IMR-90 (cell line): ENCODE measurements at regions not wholly inside any gene's neighbourhood (a gene's known extent, or its start where the extent isn't known, plus 50 kb on each side); places are given as distances from the start of the nearest gene placed in this dataset.

Experiments used
- ATAC-seq: fragments of 200-7000 bp; cut with Tn5 transposase; 2 replicates; pipeline ENCODE4 v1.9.1; 2020; ENCODE audit warnings: low read depth, mild to moderate bottlenecking, moderate library complexity
- BruUV-seq: library from RNA; stranded (reverse); fragments of 400-500 nt; replicated peaks from 2 replicates; lab custom pipeline; 2021; lab: Mats Ljungman, UMichigan
- CTCF ChIA-PET: fragments of 300-600 bp; formaldehyde crosslinking; extraction: SDS; loops from one replicate; lab custom pipeline; 2021; ENCODE audit warnings: antibody characterized with exemption; lab: Yijun Ruan, JAX
- POLR2A ChIA-PET: fragments of 300-600 bp; sonication (Branson Sonifier 250); formaldehyde crosslinking; loops from one replicate; lab custom pipeline; 2022; ENCODE audit warnings: antibody characterized with exemption; ENCODE audit not compliant: unreplicated experiment; lab: Charles Lee
- DNase-seq: peaks from one replicate; pipeline ENCODE4 v3.0.0; 2013
- H2AFZ ChIP-seq: replicated peaks from 2 replicates; pipeline ENCODE3; 2013; ENCODE audit warnings: low read length, mild to moderate bottlenecking; ENCODE audit not compliant: poor library complexity
- H2AK5ac ChIP-seq: 2 replicates; pipeline ENCODE4 v1.6.1; 2013; ENCODE audit warnings: low read depth, low read length, inconsistent platforms
- H2AK9ac ChIP-seq: replicated peaks from 2 replicates; pipeline ENCODE3; 2013; ENCODE audit warnings: mild to moderate bottlenecking, low read depth, low read length, moderate library complexity; ENCODE audit not compliant: poor library complexity
- H2BK120ac ChIP-seq: 2 replicates; pipeline ENCODE4 v1.6.1; 2013; ENCODE audit warnings: low read depth, low read length, inconsistent platforms
- H2BK15ac ChIP-seq: 3 replicates; pipeline ENCODE4 v1.6.1; 2013; ENCODE audit warnings: low read depth, low read length, inconsistent platforms
- H2BK20ac ChIP-seq: 2 replicates; pipeline ENCODE4 v1.6.1; 2013; ENCODE audit warnings: low read depth, mild to moderate bottlenecking, inconsistent platforms, low read length, moderate library complexity
- H2BK5ac ChIP-seq: 2 replicates; pipeline ENCODE4 v1.6.1; 2013; ENCODE audit warnings: mild to moderate bottlenecking, low read depth, low read length, inconsistent platforms; ENCODE audit not compliant: poor library complexity, severe bottlenecking
- H3K14ac ChIP-seq: replicated peaks from 2 replicates; pipeline ENCODE4 v1.6.1; 2013; ENCODE audit warnings: low read depth, low read length, inconsistent platforms
- H3K18ac ChIP-seq: 2 replicates; pipeline ENCODE4 v1.6.1; 2013; ENCODE audit warnings: low read depth, low read length, control low read depth
- H3K23ac ChIP-seq: 2 replicates; pipeline ENCODE4 v1.6.1; 2013; ENCODE audit warnings: low read depth, low read length, inconsistent platforms
- H3K27ac ChIP-seq: 2 replicates; pipeline ENCODE4 v1.5.1; 2013; ENCODE audit warnings: mild to moderate bottlenecking, control low read depth, low read length; ENCODE audit not compliant: insufficient read depth
- H3K27me3 ChIP-seq: 2 replicates; pipeline ENCODE4 v1.6.1; 2013; ENCODE audit warnings: low read length; ENCODE audit not compliant: control insufficient read depth, insufficient read depth
- H3K36me3 ChIP-seq: 2 replicates; pipeline ENCODE4 v1.6.1; 2013; ENCODE audit warnings: low read length, mixed read lengths; ENCODE audit not compliant: control insufficient read depth, insufficient read depth
- H3K4ac ChIP-seq: 2 replicates; pipeline ENCODE4 v1.6.1; 2013; ENCODE audit warnings: low read depth, low read length, inconsistent platforms
- H3K4me1 ChIP-seq: 2 replicates; pipeline ENCODE4 v1.6.1; 2013; ENCODE audit warnings: low read length, mixed read lengths; ENCODE audit not compliant: control insufficient read depth, insufficient read depth
- H3K4me2 ChIP-seq: 2 replicates; pipeline ENCODE4 v1.6.1; 2013; ENCODE audit warnings: low read depth, mild to moderate bottlenecking, control low read depth, low read length, moderate library complexity
- H3K4me3 ChIP-seq: 2 replicates; pipeline ENCODE4 v1.5.1; 2013; ENCODE audit warnings: low read depth, mild to moderate bottlenecking, control low read depth, low read length, moderate library complexity; ENCODE audit not compliant: insufficient read depth
- H3K56ac ChIP-seq: 2 replicates; pipeline ENCODE4 v1.6.1; 2013; ENCODE audit warnings: low read length, inconsistent platforms; ENCODE audit not compliant: insufficient read depth; ENCODE audit errors: extremely low read depth
- H3K79me1 ChIP-seq, 2 experiments: 2 replicates each; pipeline ENCODE4 v1.6.1; 2013; ENCODE audit warnings: low read length in 2 of 2, inconsistent platforms in 1 of 2, low read depth in 1 of 2
- H3K9ac ChIP-seq: 2 replicates; pipeline ENCODE4 v1.6.1; 2013; ENCODE audit warnings: low read depth, low read length, control low read depth
- H3K9me1 ChIP-seq: 2 replicates; pipeline ENCODE4 v1.6.1; 2013; ENCODE audit warnings: low read length, inconsistent platforms; ENCODE audit not compliant: insufficient read depth
- H3K9me3 ChIP-seq: 2 replicates; pipeline ENCODE4 v1.6.1; 2013; ENCODE audit warnings: low read length; ENCODE audit not compliant: control insufficient read depth, insufficient read depth
- H4K20me1 ChIP-seq: 2 replicates; pipeline ENCODE4 v1.6.1; 2013; ENCODE audit warnings: low read length, inconsistent platforms; ENCODE audit not compliant: insufficient read depth
- H4K5ac ChIP-seq: 2 replicates; pipeline ENCODE4 v1.6.1; 2013; ENCODE audit warnings: mild to moderate bottlenecking, low read depth, low read length, control low read depth
- H4K8ac ChIP-seq, 2 experiments: 2 replicates each; pipeline ENCODE4 v1.6.1; 2013; ENCODE audit warnings: low read depth in 2 of 2, low read length in 2 of 2, control low read depth in 1 of 2, inconsistent platforms in 1 of 2
- H4K91ac ChIP-seq: 2 replicates; pipeline ENCODE4 v1.6.1; 2013; ENCODE audit warnings: low read depth, low read length, inconsistent platforms; ENCODE audit not compliant: insufficient read depth
- BHLHE40 ChIP-seq: fragments of 150-350 bp; IDR thresholded peaks from 2 replicates; pipeline ENCODE4 v1.6.1; 2016; ENCODE audit warnings: mild to moderate bottlenecking, low read depth, low read length
- CEBPB ChIP-seq: IDR thresholded peaks from 2 replicates; pipeline ENCODE4 v1.6.1; 2012; ENCODE audit warnings: low read depth, low read length, improper control_type of control experiment
- CHD1 ChIP-seq: IDR thresholded peaks from 2 replicates; pipeline ENCODE4 v1.6.1; 2012; ENCODE audit warnings: low read depth, low read length, improper control_type of control experiment
- CTCF ChIP-seq: conservative IDR thresholded peaks from 2 replicates; pipeline ENCODE4 v1.5.1; 2012; ENCODE audit warnings: mild to moderate bottlenecking, low read depth, low read length, improper control_type of control experiment
- ELK1 ChIP-seq: fragments of 150-350 bp; IDR thresholded peaks from 2 replicates; pipeline ENCODE4 v1.6.1; 2016; ENCODE audit warnings: low read depth, mild to moderate bottlenecking, low read length, moderate library complexity, borderline replicate concordance
- FOS ChIP-seq: fragments of 150-350 bp; IDR thresholded peaks from 2 replicates; pipeline ENCODE4 v1.6.1; 2016; ENCODE audit warnings: low read depth, low read length
- MAFK ChIP-seq: IDR thresholded peaks from 2 replicates; pipeline ENCODE4 v1.6.1; 2012; ENCODE audit warnings: low read depth, low read length, improper control_type of control experiment
- MAZ ChIP-seq: IDR thresholded peaks from 2 replicates; pipeline ENCODE4 v1.6.1; 2012; ENCODE audit warnings: low read depth, mild to moderate bottlenecking, low read length, improper control_type of control experiment, moderate library complexity, borderline replicate concordance
- MXI1 ChIP-seq: IDR thresholded peaks from 2 replicates; pipeline ENCODE4 v1.6.1; 2012; ENCODE audit warnings: low read depth, mild to moderate bottlenecking, low read length, moderate library complexity, borderline replicate concordance
- NFE2L2 ChIP-seq: fragments of 150-350 bp; IDR thresholded peaks from 2 replicates; pipeline ENCODE4 v1.6.1; 2016; ENCODE audit warnings: low read depth, mild to moderate bottlenecking, low read length
- POLR2A ChIP-seq: IDR thresholded peaks from 2 replicates; pipeline ENCODE4 v1.6.1; 2012; ENCODE audit warnings: mild to moderate bottlenecking, low read depth, low read length
- RAD21 ChIP-seq: IDR thresholded peaks from 2 replicates; pipeline ENCODE4 v1.6.1; 2012; ENCODE audit warnings: low read length, improper control_type of control experiment
- RCOR1 ChIP-seq: IDR thresholded peaks from 2 replicates; pipeline ENCODE4 v1.6.1; 2012; ENCODE audit warnings: mild to moderate bottlenecking, low read length, improper control_type of control experiment; ENCODE audit not compliant: insufficient replicate concordance
- RFX5 ChIP-seq: IDR thresholded peaks from 2 replicates; pipeline ENCODE4 v1.8.0; 2012; ENCODE audit warnings: low read depth, mild to moderate bottlenecking, low read length, moderate library complexity
- SMC3 ChIP-seq: fragments of 150-350 bp; IDR thresholded peaks from 2 replicates; pipeline ENCODE4 v1.6.1; 2016; ENCODE audit warnings: low read depth, mild to moderate bottlenecking, antibody characterized with exemption, low read length, moderate library complexity
- USF2 ChIP-seq: fragments of 150-350 bp; IDR thresholded peaks from 2 replicates; pipeline ENCODE4 v1.6.1; 2017; ENCODE audit warnings: mild to moderate bottlenecking, antibody characterized with exemption, low read length, low read depth
- dilution Hi-C: fragments of 300-500 bp; cut with HindIII; formaldehyde crosslinking; loops from one replicate; pipeline ENCODE4 v1.14.3; 2018; ENCODE audit warnings: low sequenced_read_pairs; ENCODE audit not compliant: unreplicated experiment
- in situ Hi-C: fragments of 300-500 bp; cut with MboI; formaldehyde crosslinking; loops from 3 replicates; pipeline ENCODE4 v1.14.3; 2019; ENCODE audit warnings: low sequenced_read_pairs, inconsistent platforms, mixed read lengths
- intact Hi-C: fragments of 100-400 bp; cut with micrococcal nuclease; formaldehyde crosslinking; loops from 2 replicates; pipeline ENCODE4 v1.10.0; 2022

GRCh38 chr3:181134873-181135272, 145.3 kb upstream of the DNAJC19 start:
- ATAC-seq (no peak), DNase-seq (no peak)
- Histone ChIP-seq H3K4me2 (no peak overlapping the region), H3K18ac (no peak overlapping the region), H3K4me3 (no peak overlapping the region), H2AFZ (no peak overlapping the region), H3K9ac (no peak overlapping the region), H3K14ac (no peak overlapping the region), H4K5ac (no peak overlapping the region), H3K27me3 (no peaks in the 10 kb centered on the region), H4K91ac (no peak overlapping the region), H4K8ac (no peak overlapping the region), H3K27ac (no peak overlapping the region), H2BK120ac (no peak overlapping the region), H3K56ac (no peak overlapping the region), H4K20me1 (no peaks in the 10 kb centered on the region), H2BK15ac (no peak overlapping the region), H2AK5ac (no peak overlapping the region), H2AK9ac (no peak overlapping the region), H2BK20ac (no peak overlapping the region), H2BK5ac (no peak overlapping the region), H3K9me1 (no peaks in the 10 kb centered on the region), H3K36me3 (no peaks in the 10 kb centered on the region), H3K9me3 (peaks cover 5% of the 10 kb centered on the region), H3K79me1 (no peaks in the 10 kb centered on the region), H3K4me1 (no peaks in the 10 kb centered on the region), H3K23ac (no peak overlapping the region), H3K4ac (no peak overlapping the region)
- dilution Hi-C loops (no loop called here), in situ Hi-C loops (no loop called here), intact Hi-C loops (no loop called here)
- ChIA-PET POLR2A (no interaction called here), CTCF (interaction anchor here (0.6 kb wide), 1 partner anchor 403 kb away, joined by 4 read pairs; no protein-coding TSS in a partner anchor)
- BruUV-seq: no TSS peak
- no peak for TF ChIP-seq POLR2A
- no peak for TF ChIP-seq MAFK
- TF ChIP-seq RFX5: no peak
- no peak for TF ChIP-seq CEBPB
- TF ChIP-seq RAD21: no peak
- no peak for TF ChIP-seq CTCF
- no peak for TF ChIP-seq CHD1
- TF ChIP-seq USF2: no peak
- no peak for TF ChIP-seq SMC3
- TF ChIP-seq RCOR1: no peak
- no peak for TF ChIP-seq BHLHE40
- no peak for TF ChIP-seq MAZ
- TF ChIP-seq MXI1: no peak
- TF ChIP-seq ELK1: no peak
- TF ChIP-seq NFE2L2: no peak
- TF ChIP-seq FOS: no peak
